Superior temporal gyrus (tissue), 1 donor: ENCODE measurements at regions not wholly inside any gene's neighbourhood (a gene's known extent, or its start where the extent isn't known, plus 50 kb on each side); places are given as distances from the start of the nearest gene placed in this dataset.
"Not testable (repeated sequence)": the region's sequence is repeated elsewhere in the genome, so short reads cannot be mapped to it uniquely, and the experiment has no call there.

ENCODE experiments used
- DNase-seq: peaks from one replicate; pipeline ENCODE4 v3.0.0-alpha.2; 2016; ENCODE audit errors: extremely low spot score

DNA sequence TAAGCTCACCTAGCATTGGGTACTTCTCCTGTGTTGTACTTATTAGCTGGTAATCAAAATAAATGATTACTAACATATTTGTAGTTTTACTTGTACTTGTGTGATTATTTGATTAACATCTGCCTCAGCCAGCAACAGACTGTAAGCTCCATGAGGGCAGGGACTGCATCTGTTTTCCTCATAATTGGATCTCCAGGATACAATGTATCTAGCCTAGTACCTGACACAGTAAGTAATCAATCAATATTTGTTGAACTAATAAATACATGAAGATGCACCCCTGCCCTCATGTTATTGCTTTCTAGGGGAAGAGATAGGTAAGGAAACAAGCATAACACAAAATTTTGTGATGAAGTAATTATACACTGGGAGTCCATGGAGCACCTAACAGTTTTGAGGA, 101.5 kb downstream of the TENT5C start:
- no peak for DNase-seq

DNA sequence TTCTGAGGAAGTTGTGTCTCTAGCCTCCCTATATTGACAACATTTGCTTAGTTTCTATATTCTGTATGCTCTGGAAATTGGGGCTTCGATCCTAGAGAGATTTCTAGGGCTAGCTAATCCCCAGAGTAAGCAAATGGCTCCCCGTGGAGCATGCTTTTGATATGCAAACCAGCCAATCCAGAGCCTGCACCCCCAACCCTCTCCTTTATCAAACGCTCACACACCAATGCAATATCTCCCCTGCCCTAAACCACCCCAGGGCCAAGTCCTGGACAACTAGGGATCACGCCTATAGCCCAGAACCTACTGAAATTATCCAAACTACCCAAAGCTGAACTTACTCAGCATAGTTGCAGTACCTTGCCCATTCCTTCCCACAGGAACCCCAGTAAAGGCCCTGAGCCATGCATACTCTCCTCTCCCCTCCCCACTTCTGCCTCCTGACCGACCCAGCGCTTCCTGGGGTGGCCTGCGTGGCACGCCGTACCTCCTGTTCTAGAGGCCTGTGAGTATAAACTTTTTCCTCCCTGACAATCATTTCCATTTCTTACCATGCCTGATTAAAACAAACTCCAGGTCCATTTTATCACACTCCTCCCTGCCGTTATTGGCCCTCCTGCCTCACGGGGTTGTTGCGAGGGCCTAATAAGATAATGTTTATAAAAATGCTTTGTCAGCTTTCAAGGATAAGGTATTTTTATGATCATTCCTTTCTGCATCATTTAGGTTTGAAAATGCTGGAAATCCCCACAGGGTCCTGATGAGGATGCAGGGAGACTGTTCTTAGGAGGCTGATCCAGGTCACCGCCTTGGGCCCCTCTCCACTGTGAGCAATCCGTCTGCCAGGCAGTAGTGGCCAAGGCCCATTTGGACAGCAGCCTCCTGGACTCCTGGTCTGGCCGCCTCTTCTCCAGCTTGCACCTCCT, 102.7 kb downstream of the TENT5C start:
- DNase-seq = no peak

DNA sequence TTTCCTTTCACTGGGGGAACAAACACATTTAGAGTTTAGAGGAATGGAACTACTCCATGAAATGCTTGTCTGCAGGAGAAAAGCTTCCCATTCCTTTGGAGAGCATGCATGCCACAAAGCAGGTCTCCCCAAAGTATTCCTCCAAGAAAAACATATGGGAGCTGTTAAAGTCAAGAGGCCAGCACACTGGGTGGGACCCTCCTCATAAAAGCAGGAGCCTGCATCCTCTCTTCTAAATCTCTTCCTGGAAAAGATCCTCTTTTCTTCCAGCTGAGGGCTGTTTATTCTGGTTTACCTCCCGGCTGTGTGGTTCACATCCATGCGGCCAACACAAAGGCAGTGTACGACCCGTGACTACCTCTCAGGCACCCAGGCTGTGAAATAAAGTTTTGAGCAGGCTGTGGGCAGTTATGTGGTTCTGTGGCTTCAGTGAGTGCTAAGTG, 103.4 kb downstream of the TENT5C start:
- no peak for DNase-seq

DNA sequence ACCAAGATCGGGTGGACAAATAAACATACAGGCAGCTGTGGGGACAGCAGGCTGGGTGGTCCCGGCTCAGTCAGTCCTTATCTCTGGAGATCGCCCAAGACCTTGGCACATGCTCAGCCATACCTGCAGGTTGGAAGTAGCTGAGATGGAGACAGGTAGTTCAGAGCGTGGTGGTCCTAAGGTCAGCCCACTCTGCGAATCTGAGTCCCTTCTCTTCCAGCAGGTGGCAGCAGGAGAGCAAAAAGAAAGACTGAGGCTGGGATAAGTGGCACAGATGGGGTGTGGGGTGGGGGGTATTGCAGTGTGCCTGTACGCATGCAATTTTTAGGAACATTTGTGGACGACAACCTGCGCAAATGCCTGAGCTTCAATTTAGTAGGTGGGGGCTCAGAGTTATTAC, 104.9 kb downstream of the TENT5C start:
- no peak for DNase-seq

DNA sequence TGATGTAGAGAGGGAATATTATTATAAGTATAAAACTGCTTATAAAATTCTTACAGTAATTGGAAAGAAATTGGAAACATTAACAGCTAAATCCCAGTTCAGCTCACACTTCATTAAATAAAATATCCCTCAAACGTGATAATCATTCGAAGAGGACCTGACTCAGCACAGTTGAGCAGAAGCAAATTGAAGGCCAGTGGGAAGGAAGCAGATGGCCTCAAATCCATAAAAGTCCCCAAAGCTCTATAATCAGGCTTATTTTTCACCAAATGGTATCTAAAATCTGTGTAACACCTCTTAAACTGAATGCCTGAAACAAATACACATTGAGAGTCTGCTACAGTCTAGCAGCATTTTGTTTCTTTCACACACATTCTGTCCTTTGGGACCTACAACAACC, 106.8 kb downstream of the TENT5C start:
- no peak for DNase-seq

DNA sequence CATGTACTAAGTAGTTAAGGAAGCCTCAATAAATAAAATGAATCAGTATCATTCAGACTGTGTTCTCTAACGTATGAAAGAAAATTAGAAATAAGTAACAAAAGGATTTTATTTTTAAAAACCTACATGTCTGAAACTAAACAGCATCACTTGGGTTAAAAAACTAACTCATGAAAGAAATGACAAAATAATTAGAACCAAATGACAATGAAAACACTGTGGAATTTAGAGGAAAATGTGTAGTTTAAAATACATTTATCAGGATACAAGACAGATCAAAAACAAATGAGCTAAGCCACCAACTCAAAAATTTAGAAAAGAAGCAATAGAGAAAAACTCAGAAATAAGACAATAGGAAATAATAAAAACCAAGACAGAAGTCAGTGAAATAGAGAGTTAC, 108.7 kb downstream of the TENT5C start:
- DNase-seq = no peak

DNA sequence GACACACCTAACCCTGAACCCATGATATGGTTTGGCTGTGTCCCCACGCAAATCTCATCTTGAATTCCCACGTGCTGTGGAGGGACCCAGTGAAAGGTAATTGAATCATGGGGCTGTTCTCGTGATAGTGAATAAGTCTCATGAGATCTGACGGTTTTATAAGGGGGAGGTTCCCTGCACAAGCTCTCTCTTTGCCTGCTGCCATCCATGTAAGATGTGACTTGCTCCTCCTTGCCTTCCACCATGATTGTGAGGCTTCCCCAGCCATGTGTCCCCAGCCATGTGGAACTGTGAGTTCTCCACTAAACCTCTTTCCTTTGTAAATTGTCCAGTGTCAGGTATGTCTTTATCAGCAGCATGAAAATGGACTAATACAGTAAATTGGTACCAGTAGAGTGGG, 110.2 kb downstream of the TENT5C start:
- DNase-seq = not testable (repeated sequence)

DNA sequence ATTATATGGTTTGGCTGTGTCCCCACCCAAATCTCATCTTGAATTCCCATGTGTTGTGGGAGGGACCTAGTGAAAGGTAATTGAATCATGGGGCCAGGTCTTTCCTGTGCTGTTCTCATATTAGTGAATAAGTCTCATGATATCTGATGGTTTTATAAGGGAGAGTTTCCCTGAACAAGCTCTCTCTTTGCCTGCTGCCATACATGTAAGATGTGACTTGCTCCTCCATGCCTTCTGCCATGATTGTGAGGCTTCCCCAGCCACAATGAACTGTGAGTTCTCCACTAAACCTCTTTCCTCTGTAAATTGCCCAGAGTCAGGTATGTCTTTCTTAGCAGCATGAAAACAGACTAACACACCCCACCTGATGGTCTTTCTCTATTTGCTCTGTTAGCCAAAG, 112.1 kb downstream of the TENT5C start:
- not testable (repeated sequence) for DNase-seq

DNA sequence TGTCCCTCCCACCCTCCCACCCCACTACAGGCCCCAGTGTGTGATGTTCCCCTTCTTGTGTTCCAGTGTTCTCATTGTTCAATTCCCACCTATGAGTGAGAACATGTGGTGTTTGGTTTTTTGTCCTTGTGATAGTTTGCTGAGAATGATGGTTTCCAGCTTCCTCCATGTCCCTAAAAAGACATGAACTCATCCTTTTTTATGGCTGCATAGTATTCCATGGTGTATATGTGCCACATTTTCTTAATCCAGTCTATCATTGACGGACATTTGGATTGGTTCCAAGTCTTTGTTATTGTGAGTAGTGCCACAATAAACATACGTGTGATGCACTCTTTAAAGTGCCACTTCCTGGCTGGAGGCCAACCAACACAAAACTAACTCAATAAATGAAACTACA, 112.7 kb downstream of the TENT5C start:
- DNase-seq = not testable (repeated sequence)

DNA sequence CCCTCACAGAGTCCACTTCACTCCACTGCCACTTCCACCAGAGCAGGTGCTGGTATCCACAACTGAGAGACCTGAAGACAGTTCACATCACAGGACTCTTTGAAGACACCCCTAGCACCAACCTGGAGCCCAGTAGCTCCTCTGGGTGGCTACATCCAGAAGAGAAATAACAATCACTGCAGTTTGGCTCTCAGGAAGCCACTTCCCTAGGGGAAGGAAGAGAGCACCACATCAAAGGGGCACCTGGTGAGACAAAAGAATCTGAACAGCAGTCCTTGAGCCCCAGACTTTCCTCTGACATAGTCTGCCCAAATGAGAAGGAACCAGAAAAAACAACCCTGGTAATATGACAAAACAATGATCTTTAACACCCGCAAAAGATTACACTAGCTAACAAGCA, 113.2 kb downstream of the TENT5C start:
- DNase-seq = no peak

DNA sequence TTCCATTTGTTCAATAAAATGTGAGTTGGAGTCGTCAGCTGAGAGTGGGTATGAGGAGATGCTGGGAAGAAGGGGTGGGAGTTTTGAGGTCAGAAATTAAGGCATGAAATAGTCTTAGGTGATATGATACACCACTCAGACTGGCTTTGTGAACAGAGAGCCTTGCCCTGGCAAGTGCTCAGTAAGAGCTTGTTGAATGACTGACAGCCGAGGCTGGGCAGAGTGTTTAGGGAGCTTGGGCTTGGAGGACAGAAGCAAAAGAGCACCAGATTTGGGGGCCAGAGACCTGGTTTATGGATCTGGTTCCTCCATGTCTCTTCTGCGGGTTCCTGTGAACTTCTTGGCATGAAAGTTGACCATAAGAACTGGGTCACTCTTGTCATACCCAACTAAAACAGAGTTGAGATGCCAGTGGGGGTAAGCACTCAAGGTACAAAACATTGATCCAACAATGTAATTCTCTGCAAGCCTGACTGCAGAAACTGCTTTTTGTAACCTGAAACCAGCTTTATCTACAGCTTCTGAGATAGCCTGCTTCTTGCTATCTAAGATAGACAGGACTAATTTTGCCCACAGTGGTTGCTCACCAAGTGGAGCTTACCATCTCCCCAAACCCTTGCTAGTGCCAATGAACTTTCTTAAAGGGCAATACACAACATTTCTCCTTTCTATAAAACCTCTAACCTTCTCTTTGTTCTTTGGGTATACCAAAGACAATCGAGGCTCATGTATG, 126.4 kb downstream of the TENT5C start:
- no peak for DNase-seq

DNA sequence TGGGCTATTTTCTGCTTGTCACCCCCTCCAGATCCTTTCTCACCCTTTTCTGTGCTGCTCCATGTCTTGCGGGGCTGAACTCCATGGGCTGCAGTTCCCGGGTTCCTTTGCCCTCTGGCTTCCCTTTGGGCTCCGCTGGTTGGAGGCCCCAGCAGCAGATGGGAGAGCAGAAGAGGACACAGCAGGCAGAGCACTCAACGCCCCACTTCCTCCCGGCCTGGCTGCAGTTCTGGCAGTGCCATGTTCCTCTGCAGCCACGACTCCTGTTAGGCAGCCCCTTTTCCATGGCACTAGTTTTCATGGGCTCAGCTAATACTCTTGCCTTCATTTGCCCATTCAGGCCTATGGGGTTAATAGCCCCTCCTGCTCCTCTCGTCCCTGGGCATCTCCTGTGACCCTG, 127.1 kb downstream of the TENT5C start:
- DNase-seq = no peak

DNA sequence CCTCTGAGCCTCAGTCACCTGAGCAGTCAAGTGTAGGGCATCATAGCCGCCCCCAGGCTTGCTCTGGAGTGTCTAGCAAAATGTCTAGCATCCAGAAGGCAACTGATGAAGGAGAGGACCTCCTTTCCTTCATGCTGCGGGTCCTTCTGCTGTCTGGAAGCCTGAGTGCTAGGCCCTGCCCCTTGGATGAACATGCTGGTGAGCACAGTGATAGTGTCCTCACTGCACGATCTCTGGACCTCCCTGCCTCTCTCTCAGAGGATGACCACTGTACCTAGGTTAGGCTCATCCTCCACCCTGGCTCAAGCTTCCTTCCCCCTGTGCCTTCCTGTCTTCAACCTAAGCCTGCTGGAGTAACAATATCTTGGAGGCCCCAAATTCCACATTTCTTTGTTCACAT, 128.6 kb downstream of the TENT5C start:
- DNase-seq = no peak

DNA sequence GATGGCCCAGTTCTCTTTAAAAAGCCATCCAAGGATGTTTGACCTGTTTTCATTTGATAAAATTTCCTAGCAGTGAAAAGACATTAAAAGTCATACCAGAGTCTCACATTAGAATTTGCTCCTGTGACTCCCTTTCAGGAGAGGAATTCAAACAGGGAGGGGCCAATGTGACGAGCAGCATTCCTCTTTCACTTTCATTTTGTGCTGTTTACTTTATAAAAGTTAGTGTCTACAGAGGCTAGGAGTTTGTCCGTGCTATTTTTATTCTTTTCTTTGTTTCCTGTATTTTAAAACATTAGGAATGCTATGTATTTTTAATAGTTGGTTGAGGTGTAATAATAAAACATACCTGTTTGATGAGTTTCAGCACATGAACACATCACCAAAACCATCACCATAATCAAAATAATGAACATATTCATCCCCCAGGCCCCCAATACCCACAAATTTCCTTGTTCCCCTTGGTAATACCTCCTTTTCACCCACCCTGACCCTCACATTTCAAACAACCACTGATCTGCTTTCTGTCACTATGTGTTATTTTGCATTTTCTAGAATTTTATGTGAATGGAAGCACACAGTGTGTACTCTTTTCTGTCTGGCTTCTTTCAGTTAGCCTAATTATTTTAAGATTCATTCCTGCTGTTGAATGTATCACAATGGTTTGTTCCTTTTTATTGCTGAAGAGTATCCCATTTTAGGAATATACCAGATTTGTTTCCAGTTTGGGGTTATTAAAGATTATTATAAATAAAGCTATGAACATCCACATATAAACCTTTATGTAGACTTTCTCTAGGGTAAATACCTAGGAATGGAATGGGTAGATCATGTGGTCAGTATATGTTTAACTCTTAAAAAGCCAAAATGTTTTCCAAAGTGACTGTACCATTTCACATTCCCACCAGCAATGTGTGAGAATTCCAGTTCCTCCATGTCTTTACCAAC, 129.5 kb downstream of the TENT5C start:
- DNase-seq = no peak

DNA sequence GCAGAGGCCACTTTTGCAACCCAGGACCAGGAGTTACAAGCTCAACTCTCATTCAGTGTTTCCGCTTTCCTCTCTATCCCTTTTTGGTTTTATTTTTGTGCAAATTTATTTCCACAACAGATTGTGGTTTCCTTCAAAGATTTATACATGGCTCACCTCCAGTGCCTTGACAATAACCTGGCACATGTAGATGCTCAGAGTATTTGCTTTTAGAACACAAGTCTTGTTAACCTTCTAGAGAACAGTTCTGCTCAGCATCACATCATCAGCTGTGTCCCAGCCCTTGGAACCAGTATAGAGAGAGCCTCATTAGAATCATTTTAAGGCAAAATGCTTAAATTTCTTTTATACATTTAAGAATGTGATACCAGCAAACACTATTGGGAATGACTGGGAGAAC, 133.7 kb downstream of the TENT5C start:
- DNase-seq = no peak

DNA sequence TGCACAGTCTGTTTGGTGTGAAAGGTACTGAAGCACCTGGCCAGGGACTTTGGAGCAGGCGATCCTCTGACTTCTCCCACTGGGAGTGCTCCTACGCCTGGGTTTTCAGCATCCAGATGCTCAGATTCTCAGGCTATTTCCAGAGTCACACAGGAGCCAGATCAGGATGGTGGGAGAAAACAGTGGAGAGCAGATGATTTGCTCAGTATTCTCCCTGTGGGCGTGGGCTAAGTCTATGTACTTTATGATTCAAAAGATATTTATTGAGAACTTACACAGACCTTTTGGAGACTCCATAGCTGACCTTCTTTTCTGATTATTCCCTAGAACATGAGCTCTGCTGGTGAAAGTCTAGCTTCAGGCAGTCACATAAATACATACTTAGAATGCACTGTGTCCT, 134.6 kb downstream of the TENT5C start:
- DNase-seq = no peak

DNA sequence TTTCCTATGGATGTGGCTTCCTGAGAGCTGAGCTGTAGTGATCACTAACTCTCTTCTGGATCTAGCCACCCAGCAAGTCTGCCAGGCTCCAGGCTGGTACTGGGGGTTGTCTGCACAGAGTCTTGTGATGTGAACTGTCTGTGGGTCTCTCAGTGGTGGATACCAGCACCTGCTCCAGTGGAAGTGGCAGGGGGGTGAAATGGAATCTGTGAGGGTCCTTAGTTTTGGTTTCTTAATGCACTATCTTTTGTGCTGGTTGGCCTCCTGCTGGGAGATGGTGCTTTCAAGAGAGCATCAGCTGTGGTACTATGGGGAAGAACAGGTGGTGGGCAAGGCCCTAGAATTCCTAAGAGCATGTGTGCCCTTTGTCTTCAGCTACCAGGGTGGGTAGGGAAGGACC, 140.7 kb downstream of the TENT5C start:
- not testable (repeated sequence) for DNase-seq

DNA sequence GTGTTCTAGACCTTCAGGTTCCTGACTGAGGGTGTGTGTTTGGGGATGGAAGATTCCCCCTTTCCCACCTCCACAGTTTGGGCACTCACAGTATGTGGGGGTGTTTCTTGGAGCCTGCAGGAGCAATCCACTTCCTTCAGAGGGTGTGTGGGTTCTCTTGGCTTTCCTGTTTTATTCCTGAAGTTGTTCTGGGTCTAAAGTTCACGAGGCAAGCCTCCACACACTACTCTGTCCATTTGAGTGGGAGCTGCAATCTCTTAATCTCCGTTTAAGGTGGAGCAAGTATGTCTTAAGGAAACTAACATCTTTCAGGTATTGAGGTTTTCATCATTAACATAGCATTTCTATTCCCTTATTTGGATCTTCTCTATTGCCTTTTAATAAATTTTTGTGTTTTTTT, 141.8 kb downstream of the TENT5C start:
- DNase-seq = no peak

DNA sequence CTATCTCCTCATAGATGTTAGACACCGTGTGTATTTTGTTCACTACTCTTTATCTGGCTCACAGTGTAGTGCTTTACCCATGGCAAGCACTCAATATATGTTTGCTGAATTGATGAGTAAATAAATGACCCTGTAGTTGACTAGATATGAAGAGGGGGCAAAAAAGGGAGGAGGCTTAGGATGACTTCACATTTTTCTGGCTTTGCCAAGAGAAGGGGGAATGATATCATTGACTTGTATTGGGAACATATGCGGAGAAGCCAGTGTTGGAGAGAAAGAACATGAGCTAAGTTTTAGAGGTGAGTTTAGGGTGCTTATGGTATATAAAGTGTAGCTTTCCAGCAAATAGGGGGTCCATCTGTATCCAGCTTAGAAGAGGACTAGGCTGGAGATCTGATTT, 145.5 kb downstream of the TENT5C start:
- DNase-seq = no peak

DNA sequence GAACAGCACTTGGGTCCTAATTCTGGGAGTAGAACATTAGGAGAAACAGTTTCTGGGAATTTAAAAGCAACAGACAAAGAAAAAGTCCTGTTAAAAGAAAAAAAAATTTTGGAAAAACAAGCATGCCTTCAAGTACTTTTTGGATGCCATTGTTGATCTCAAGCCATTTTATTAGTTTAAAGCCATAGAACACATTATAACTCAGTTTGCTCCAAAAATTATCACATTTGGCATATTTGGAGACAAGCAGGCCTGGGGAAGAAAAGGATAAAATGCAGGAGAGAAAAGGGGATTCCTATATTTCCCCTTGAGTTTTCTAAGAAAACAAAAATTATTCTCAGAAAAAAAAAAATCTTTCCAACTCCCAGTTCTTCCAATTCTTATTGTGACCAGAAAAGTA, 146.8 kb downstream of the TENT5C start:
- no peak for DNase-seq

DNA sequence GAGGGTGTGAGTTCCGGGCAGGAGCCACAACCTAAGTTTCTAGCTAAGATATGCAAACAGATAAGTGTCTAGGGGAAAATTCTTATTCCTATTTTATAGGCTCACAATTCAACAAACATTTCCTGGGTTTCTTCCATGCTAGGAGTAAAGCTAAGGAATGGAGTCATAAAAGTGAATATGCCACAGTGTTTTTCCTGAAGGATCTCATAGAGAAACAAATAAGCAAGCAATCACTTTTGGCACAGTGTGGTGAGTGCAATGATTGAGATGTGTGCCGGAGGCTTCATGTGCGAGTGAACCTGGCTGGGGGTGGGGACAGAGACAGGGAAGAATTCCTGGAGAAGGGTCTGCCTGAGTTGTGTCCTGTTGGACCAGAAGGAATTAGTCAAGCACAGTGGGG, 147.4 kb downstream of the TENT5C start:
- no peak for DNase-seq

DNA sequence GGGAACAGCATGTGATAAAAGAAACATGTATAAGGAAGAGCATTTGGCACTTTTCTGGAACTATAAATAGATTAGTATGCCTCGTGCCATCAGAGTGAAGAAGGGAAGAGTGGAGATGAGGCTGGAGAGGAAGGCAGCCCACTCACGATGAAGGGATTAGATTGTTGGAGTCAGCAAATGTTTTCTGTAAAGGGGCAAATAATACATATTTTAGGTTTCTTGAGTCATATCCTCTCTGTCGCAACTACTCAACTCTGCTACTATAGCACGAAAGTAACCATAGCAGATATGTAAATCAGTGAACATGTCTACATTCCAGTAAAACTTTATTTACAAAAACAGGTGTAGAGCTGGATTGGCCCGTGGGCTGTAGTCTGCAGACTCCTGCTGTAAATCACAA, 147.8 kb downstream of the TENT5C start:
- no peak for DNase-seq
